H9 (cell line): ENCODE measurements at regions not wholly inside any gene's neighbourhood (a gene's known extent, or its start where the extent isn't known, plus 50 kb on each side); places are given as distances from the start of the nearest gene placed in this dataset.

Experiments used
- DNase-seq: peaks from one replicate; pipeline ENCODE4 v3.0.0-alpha.2; 2017
- H2AFZ ChIP-seq: one replicate; pipeline ENCODE4 v1.6.1; 2013; ENCODE audit warnings: mild to moderate bottlenecking, low read length, control low read depth, moderate library complexity
- H2AK5ac ChIP-seq: 2 replicates; pipeline ENCODE4 v1.6.1; 2013; ENCODE audit warnings: low read length, control low read depth, mixed read lengths; ENCODE audit not compliant: insufficient read length
- H2BK120ac ChIP-seq: one replicate; pipeline ENCODE4 v1.6.1; 2013; ENCODE audit warnings: low read depth, mild to moderate bottlenecking, low read length, control low read depth, inconsistent platforms; ENCODE audit not compliant: poor library complexity, severe bottlenecking
- H2BK12ac ChIP-seq: 2 replicates; pipeline ENCODE4 v1.6.1; 2013; ENCODE audit warnings: low read length, control low read depth, mixed read lengths, low read depth; ENCODE audit not compliant: insufficient read length
- H2BK15ac ChIP-seq: 2 replicates; pipeline ENCODE4 v1.6.1; 2013; ENCODE audit warnings: low read depth, low read length, control low read depth
- H2BK20ac ChIP-seq: one replicate; pipeline ENCODE4 v1.6.1; 2013; ENCODE audit warnings: low read depth, mild to moderate bottlenecking, low read length, control low read depth, inconsistent platforms; ENCODE audit not compliant: poor library complexity, severe bottlenecking
- H2BK5ac ChIP-seq: 2 replicates; pipeline ENCODE4 v1.6.1; 2013; ENCODE audit warnings: low read length, control low read depth, mixed read lengths; ENCODE audit not compliant: insufficient read length
- H3K14ac ChIP-seq: 2 replicates; pipeline ENCODE4 v1.6.1; 2013; ENCODE audit warnings: low read length, control low read depth; ENCODE audit not compliant: insufficient read depth
- H3K18ac ChIP-seq: 2 replicates; pipeline ENCODE4 v1.6.1; 2013; ENCODE audit warnings: low read depth, mild to moderate bottlenecking, mixed read lengths, low read length, control low read depth; ENCODE audit not compliant: insufficient read length
- H3K23ac ChIP-seq: 2 replicates; pipeline ENCODE4 v1.6.1; 2013; ENCODE audit warnings: low read length, control low read depth, mixed read lengths, low read depth; ENCODE audit not compliant: insufficient read length
- H3K23me2 ChIP-seq: 2 replicates; pipeline ENCODE4 v1.6.1; 2013; ENCODE audit warnings: low read depth, mild to moderate bottlenecking, mixed read lengths, low read length, control low read depth; ENCODE audit not compliant: insufficient read length, poor library complexity, severe bottlenecking
- H3K27ac ChIP-seq: 2 replicates; pipeline ENCODE4 v1.5.1; 2013; ENCODE audit warnings: low read length, control low read depth, mixed read lengths, low read depth; ENCODE audit not compliant: insufficient read length
- H3K27me3 ChIP-seq: 2 replicates; pipeline ENCODE4 v1.6.1; 2013; ENCODE audit warnings: low read length, control low read depth, inconsistent platforms; ENCODE audit not compliant: insufficient read depth
- H3K4ac ChIP-seq: 2 replicates; pipeline ENCODE4 v1.6.1; 2013; ENCODE audit warnings: low read depth, mild to moderate bottlenecking, control low read depth, inconsistent platforms, low read length, moderate library complexity
- H3K4me1 ChIP-seq: 2 replicates; pipeline ENCODE4 v1.6.1; 2013; ENCODE audit warnings: low read length, control low read depth, inconsistent platforms; ENCODE audit not compliant: insufficient read depth
- H3K4me2 ChIP-seq: 2 replicates; pipeline ENCODE4 v1.6.1; 2013; ENCODE audit warnings: low read length, control low read depth, mixed read lengths; ENCODE audit not compliant: insufficient read length, insufficient read depth
- H3K56ac ChIP-seq: 2 replicates; pipeline ENCODE4 v1.6.1; 2013; ENCODE audit warnings: low read depth, mild to moderate bottlenecking, mixed read lengths, low read length, control low read depth; ENCODE audit not compliant: insufficient read length
- H3K79me1 ChIP-seq: 2 replicates; pipeline ENCODE4 v1.6.1; 2013; ENCODE audit warnings: low read depth, mild to moderate bottlenecking, moderate library complexity, low read length, control low read depth, inconsistent platforms; ENCODE audit not compliant: insufficient read depth, poor library complexity, severe bottlenecking
- H3K79me2 ChIP-seq: 2 replicates; pipeline ENCODE4 v1.6.1; 2013; ENCODE audit warnings: low read length, control low read depth, inconsistent platforms; ENCODE audit not compliant: insufficient read depth
- H3K9ac ChIP-seq: 2 replicates; pipeline ENCODE4 v1.6.1; 2013; ENCODE audit warnings: low read length, control low read depth, mixed read lengths; ENCODE audit not compliant: insufficient read length; ENCODE audit errors: extremely low read depth
- H3K9me3 ChIP-seq: one replicate; pipeline ENCODE4 v1.6.1; 2013; ENCODE audit warnings: low read depth, low read length, inconsistent platforms; ENCODE audit not compliant: control insufficient read depth
- H3T11ph ChIP-seq: one replicate; pipeline ENCODE4 v1.6.1; 2013; ENCODE audit warnings: mild to moderate bottlenecking, low read length, control low read depth, inconsistent platforms
- H4K20me1 ChIP-seq: one replicate; pipeline ENCODE4 v1.6.1; 2013; ENCODE audit not compliant: control insufficient read depth, insufficient read length, insufficient read depth
- H4K5ac ChIP-seq: 2 replicates; pipeline ENCODE4 v1.6.1; 2013; ENCODE audit warnings: low read depth, mild to moderate bottlenecking, mixed read lengths, low read length, control low read depth; ENCODE audit not compliant: insufficient read length
- H4K8ac ChIP-seq: replicated peaks from 2 replicates; pipeline ENCODE4 v1.6.1; 2013; ENCODE audit warnings: low read length, control low read depth, mixed read lengths, low read depth; ENCODE audit not compliant: insufficient read length
- H4K91ac ChIP-seq: 2 replicates; pipeline ENCODE4 v1.6.1; 2013; ENCODE audit warnings: low read depth, mild to moderate bottlenecking, moderate library complexity, mixed read lengths, low read length, control low read depth; ENCODE audit not compliant: insufficient read length
- H3K27ac Mint-ChIP-seq, 3 experiments: 2 replicates in 2 of 3; 3 replicates in 1 of 3; pipeline ENCODE4 v1.8.0; 2020 to 2021; ENCODE audit warnings: mixed read lengths in 3 of 3, mild to moderate bottlenecking in 1 of 3, moderate library complexity in 1 of 3
- H3K27me3 Mint-ChIP-seq: 2 replicates; pipeline ENCODE4 v1.8.0; 2021; ENCODE audit warnings: low read depth, mild to moderate bottlenecking, moderate library complexity, mixed read lengths
- H3K36me3 Mint-ChIP-seq, 3 experiments: 2 replicates in 2 of 3; 3 replicates in 1 of 3; pipeline ENCODE4 v1.8.0; 2020 to 2021; ENCODE audit warnings: low read depth in 3 of 3, mixed read lengths in 3 of 3; ENCODE audit not compliant: insufficient read depth in 1 of 3
- H3K4me1 Mint-ChIP-seq, 2 experiments: 2 replicates each; pipeline ENCODE4 v1.8.0; 2020; ENCODE audit warnings: mixed read lengths in 2 of 2
- H3K4me3 Mint-ChIP-seq, 2 experiments: 2 replicates in 1 of 2; 3 replicates in 1 of 2; pipeline ENCODE4 v1.8.0; 2020 to 2021; ENCODE audit warnings: mild to moderate bottlenecking in 2 of 2, mixed read lengths in 2 of 2, moderate library complexity in 1 of 2
- H3K9me3 Mint-ChIP-seq, 2 experiments: 2 replicates in 1 of 2; 3 replicates in 1 of 2; pipeline ENCODE4 v1.8.0; 2020; ENCODE audit warnings: mild to moderate bottlenecking in 2 of 2, mixed read lengths in 2 of 2, moderate library complexity in 1 of 2
- CTCF ChIP-seq: fragments of 200-600 bp; sonication (generic); conservative IDR thresholded peaks from 3 replicates; pipeline ENCODE4 v1.8.0; 2021; ENCODE audit warnings: antibody characterized with exemption, mild to moderate bottlenecking
- WGBS: extraction: QIAGEN DNeasy Blood & Tissue Kit; methylation state at CpG from one replicate; pipeline ENCODE4 v1.1.7; 2013; ENCODE audit warnings: missing lambda C conversion rate, low lambda C conversion rate, mixed read lengths; ENCODE audit not compliant: insufficient read length; ENCODE audit errors: extremely low coverage; 5-methylcytosine and 5-hydroxymethylcytosine counted together

GRCh38 chr3:170784406-170784805, 85.6 kb downstream of the RPL22L1 start:
- no peaks in the 10 kb centered on the region for H3K27me3 ChIP-seq
- H3K56ac ChIP-seq, result no peak overlapping the region
- no peak overlapping the region for H2AFZ ChIP-seq
- no peak overlapping the region for H4K5ac ChIP-seq
- H3K4ac ChIP-seq, result no peak overlapping the region
- H3K18ac ChIP-seq, result no peak overlapping the region
- H4K91ac ChIP-seq, result no peak overlapping the region
- no peak overlapping the region for H4K8ac ChIP-seq
- no peaks in the 10 kb centered on the region for H3K23me2 ChIP-seq
- H3K4me1 ChIP-seq, result no peaks in the 10 kb centered on the region
- H3T11ph ChIP-seq, result no peak overlapping the region
- no peak overlapping the region for H2BK5ac ChIP-seq
- H4K20me1 ChIP-seq, result no peaks in the 10 kb centered on the region
- H3K14ac ChIP-seq, result no peak overlapping the region
- peaks cover 1% of the 10 kb centered on the region; the same call in 1 of the 2 replicates for H3K27me3 Mint-ChIP-seq
- no peaks in the 10 kb centered on the region for H3K79me2 ChIP-seq
- H3K23ac ChIP-seq, result no peak overlapping the region
- no peaks in the 10 kb centered on the region; a peak in 1 of 7 replicates for H3K36me3 Mint-ChIP-seq
- no peaks in the 10 kb centered on the region for H3K4me1 Mint-ChIP-seq
- no peak overlapping the region for H3K4me3 Mint-ChIP-seq
- no peak overlapping the region for H2BK12ac ChIP-seq
- no peaks in the 10 kb centered on the region for H3K9me3 Mint-ChIP-seq
- no peak overlapping the region for H3K27ac Mint-ChIP-seq
- H2BK120ac ChIP-seq, result no peak overlapping the region
- no peak overlapping the region for H3K4me2 ChIP-seq
- H3K9me3 ChIP-seq, result no peaks in the 10 kb centered on the region
- no peak overlapping the region for H2BK15ac ChIP-seq
- no peak overlapping the region for H3K27ac ChIP-seq
- H2AK5ac ChIP-seq, result no peak overlapping the region
- no peaks in the 10 kb centered on the region for H3K79me1 ChIP-seq
- no peak overlapping the region for H2BK20ac ChIP-seq
- no peak for DNase-seq
- WGBS, result no CpG with 5 or more reads among the region's 2 CpGs
- H3K9ac ChIP-seq, result no peak overlapping the region
- no peak for TF ChIP-seq CTCF
